ENCODE measurements at regions not wholly inside any gene's neighbourhood (a gene's known extent, or its start where the extent isn't known, plus 50 kb on each side); places are given as distances from the start of the nearest gene placed in this dataset.

GRCh38 chr17:63293323-63294075 is 152.6 kb downstream of the CYB561 start:
- no peak overlapping the region for H3K27ac Mint-ChIP-seq
- CTCF ChIA-PET = interaction anchor here (0.6 kb wide), 1 partner anchor 116 kb away, joined by 4 read pairs; no protein-coding TSS in a partner anchor
- POLR2A ChIA-PET = no interaction called here
- ATAC-seq (no peak), DNase-seq (ENCODE audit: low spot score) (no peak)
- H3K9me3 Mint-ChIP-seq = peaks cover 26% of the 10 kb centered on the region
- peaks cover 8% of the 10 kb centered on the region for H3K27me3 Mint-ChIP-seq (ENCODE audit: low read depth)
- H3K4me1 Mint-ChIP-seq = peaks cover 42% of the 10 kb centered on the region
- TF ChIP-seq GRHL2 (CRISPR knock-in tag; IDR thresholded peaks at IDR 0.05; ENCODE audit: insufficient replicate concordance, severe bottlenecking) (no peak), PRRX2 (CRISPR knock-in tag; IDR thresholded peaks at IDR 0.05) (no peak), RELA (CRISPR knock-in tag; IDR thresholded peaks at IDR 0.05; ENCODE audit: borderline replicate concordance) (no peak), NFYB (CRISPR knock-in tag; conservative IDR thresholded peaks at IDR 0.05; ENCODE audit: low read depth) (no peak)
- H3K36me3 Mint-ChIP-seq = peaks cover 21% of the 10 kb centered on the region
- H3K4me3 Mint-ChIP-seq = no peak overlapping the region

GRCh38 chr17:63294776-63295175 is 151.3 kb downstream of the CYB561 start:
- Mint-ChIP-seq H3K4me1 (peaks cover 36% of the 10 kb centered on the region), H3K9me3 (peaks cover 37% of the 10 kb centered on the region), H3K4me3 (no peak overlapping the region), H3K27me3 (ENCODE audit: low read depth) (peaks cover 8% of the 10 kb centered on the region), H3K27ac (no peak overlapping the region), H3K36me3 (peaks cover 24% of the 10 kb centered on the region)
- DNase-seq (ENCODE audit: low spot score) (no peak), ATAC-seq (no peak)
- TF ChIP-seq ATF2 (CRISPR knock-in tag; IDR thresholded peaks at IDR 0.05; ENCODE audit: borderline replicate concordance, low read depth) (no peak), FOXJ3 (CRISPR knock-in tag; IDR thresholded peaks at IDR 0.05; ENCODE audit: borderline replicate concordance) (no peak), ZNF263 (CRISPR knock-in tag; IDR thresholded peaks at IDR 0.05; ENCODE audit: low read depth) (no peak), SMAD3 (CRISPR knock-in tag; IDR thresholded peaks at IDR 0.05; ENCODE audit: borderline replicate concordance) (no peak), ZBTB43 (CRISPR knock-in tag; IDR thresholded peaks at IDR 0.05) (no peak), ATF6 (CRISPR knock-in tag; IDR thresholded peaks at IDR 0.05) (no peak)
- ChIA-PET CTCF (no interaction called here), POLR2A (no interaction called here)

- ATAC-seq = no peak
- CTCF ChIA-PET = interaction anchor here (0.9 kb wide), 1 partner anchor 130 kb away, joined by 3 read pairs; no protein-coding TSS in a partner anchor
- POLR2A ChIA-PET = no interaction called here
- DNase-seq (ENCODE audit: low spot score) = no peak
- H3K9me3 Mint-ChIP-seq = peaks cover 37% of the 10 kb centered on the region
- peaks cover 24% of the 10 kb centered on the region for H3K36me3 Mint-ChIP-seq
- H3K27me3 Mint-ChIP-seq (ENCODE audit: low read depth) = peaks cover 8% of the 10 kb centered on the region
- no peak overlapping the region for H3K27ac Mint-ChIP-seq
- H3K4me1 Mint-ChIP-seq = peaks cover 30% of the 10 kb centered on the region
- H3K4me3 Mint-ChIP-seq = no peak overlapping the region
- TF ChIP-seq PRDM15 (CRISPR knock-in tag; IDR thresholded peaks at IDR 0.05) (no peak), PRRX2 (CRISPR knock-in tag; IDR thresholded peaks at IDR 0.05) (no peak), ZNF281 (CRISPR knock-in tag; IDR thresholded peaks at IDR 0.05) (no peak), TEAD4 (CRISPR knock-in tag; IDR thresholded peaks at IDR 0.05) (no peak), SP1 (CRISPR knock-in tag; conservative IDR thresholded peaks at IDR 0.05) (no peak), E2F5 (CRISPR knock-in tag; IDR thresholded peaks at IDR 0.05) (no peak), MAX (CRISPR knock-in tag; IDR thresholded peaks at IDR 0.05) (no peak), OVOL2 (CRISPR knock-in tag; IDR thresholded peaks at IDR 0.05; ENCODE audit: borderline replicate concordance) (no peak)
Measured at GRCh38 chr17:63295288-63295687, 150.8 kb downstream of the CYB561 start.

All from WTC11 (cell line).